NCI-H2227 (cell line): ENCODE measurements at regions not wholly inside any gene's neighbourhood (a gene's known extent, or its start where the extent isn't known, plus 50 kb on each side); places are given as distances from the start of the nearest gene placed in this dataset.

ENCODE experiments used
- DNase-seq: peaks from one replicate; lab custom pipeline; 2025; ENCODE audit not compliant: unreplicated experiment; lab: John Stamatoyannopoulos, UW

DNA sequence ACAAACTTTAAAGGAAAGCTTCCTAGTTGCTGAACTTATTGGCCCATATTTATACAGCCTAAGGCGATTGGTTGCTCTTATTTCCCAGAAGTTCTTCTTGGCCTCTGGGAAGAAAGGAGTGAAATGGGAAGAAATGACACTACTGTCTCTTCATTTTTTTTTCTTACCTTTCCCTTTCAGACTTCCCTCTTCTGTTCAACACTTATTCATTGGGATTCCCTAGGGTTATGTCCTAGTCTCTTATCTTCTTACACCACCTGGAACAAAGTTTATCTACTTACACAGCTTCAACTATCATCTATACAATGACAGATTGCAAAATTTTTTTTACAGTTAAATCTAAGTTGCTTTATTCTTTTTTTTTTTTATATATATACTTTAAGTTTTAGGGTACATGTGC, 68.0 kb downstream of the SNX12 start:
- DNase-seq, result no peak

DNA sequence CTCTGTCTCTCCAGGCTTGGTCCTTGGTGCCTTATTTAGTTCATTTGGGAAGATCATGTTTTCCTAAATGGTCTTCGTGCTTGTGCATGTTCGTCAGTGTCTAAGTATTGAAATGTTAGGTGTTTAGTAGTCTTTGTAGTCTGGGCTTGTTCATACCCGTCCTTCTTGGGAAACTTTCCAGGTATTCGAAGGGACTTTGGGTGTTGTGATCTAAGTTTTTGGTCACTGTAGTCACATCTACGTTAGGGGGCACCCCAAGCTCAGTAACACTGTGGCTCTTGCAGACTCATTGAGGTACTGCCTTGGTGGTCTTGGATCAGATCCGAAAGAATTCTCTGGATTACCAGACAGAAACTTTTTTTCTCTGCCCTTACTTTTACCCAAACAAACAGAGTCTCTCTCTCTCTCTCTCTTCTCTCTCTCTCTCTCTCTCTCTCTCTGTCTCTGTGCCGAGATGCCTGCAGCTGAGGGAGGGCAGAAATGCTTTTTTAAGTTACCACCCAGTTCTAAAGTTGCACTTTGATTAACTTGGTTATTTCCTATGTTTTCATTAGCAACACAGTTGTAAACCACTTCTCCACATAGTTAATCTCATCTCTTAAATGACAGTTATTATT, 67.6 kb upstream of the SLC7A3 start:
- DNase-seq, result peak; percentile 28

DNA sequence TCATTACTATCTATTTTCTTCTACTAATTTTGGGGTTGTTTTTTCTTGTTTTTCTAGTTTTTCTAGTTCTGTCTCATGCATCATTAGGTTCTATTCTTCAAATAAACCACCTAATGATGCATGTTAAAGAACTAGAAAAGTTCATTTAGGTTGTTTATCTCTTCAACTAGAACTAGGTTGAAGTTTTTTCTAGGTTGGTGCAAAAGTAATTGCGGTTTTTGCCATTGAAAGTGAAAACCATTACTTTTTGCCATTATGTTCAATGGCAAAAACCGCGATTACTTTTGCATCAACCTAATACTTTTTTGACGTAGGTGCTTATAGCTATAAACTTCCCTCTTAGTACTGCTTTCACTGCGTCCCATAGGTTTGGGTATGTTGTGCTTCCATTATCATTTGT, 64.4 kb upstream of the SLC7A3 start:
- DNase-seq, result no peak

DNA sequence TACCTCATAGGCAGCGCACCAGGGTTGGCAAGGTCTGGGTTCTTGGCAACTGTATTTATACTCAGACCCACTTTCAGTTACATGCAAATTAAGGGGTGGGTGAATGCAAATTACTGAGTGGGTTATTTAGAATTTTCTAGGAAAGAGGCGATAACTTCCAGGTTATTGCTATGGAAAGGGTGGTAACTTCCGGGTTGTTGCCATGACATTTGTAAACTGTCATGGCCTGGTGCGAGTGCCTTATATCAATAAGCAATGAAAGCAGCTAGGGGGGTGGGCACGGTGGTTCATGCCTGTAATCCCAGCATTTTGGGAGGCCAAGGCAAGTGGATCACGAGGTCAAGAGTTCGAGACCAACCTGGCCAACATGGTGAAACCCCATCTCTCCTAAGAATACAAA, 57.5 kb upstream of the SLC7A3 start:
- DNase-seq, result no peak
